MCF 10A (cell line): ENCODE measurements at regions not wholly inside any gene's neighbourhood (a gene's known extent, or its start where the extent isn't known, plus 50 kb on each side); places are given as distances from the start of the nearest gene placed in this dataset.

Source experiments
- BruUV-seq: library from RNA; stranded (reverse); fragments of 400-500 nt; replicated peaks from 2 replicates; lab custom pipeline; 2021; lab: Mats Ljungman, UMichigan
- CTCF ChIA-PET: fragments of 300-600 bp; sonication (Branson Sonifier 250); formaldehyde crosslinking; extraction: SDS; loops from one replicate; lab custom pipeline; 2021; ENCODE audit warnings: antibody characterized with exemption, inconsistent platforms; lab: Yijun Ruan, JAX
- POLR2A ChIA-PET: fragments of 300-600, 350-650 bp; sonication (Branson Sonifier 250); formaldehyde crosslinking; extraction: SDS; loops from one replicate; lab custom pipeline; 2020; ENCODE audit warnings: antibody characterized with exemption, inconsistent platforms; lab: Yijun Ruan, JAX
- DNase-seq: peaks from one replicate; pipeline ENCODE4 v3.0.0-alpha.2; 2018; ENCODE audit not compliant: unreplicated experiment
- H3K27ac Mint-ChIP-seq: one replicate; pipeline ENCODE4 v1.8.0; 2022; ENCODE audit warnings: mild to moderate bottlenecking, low read depth, mixed read lengths; ENCODE audit not compliant: unreplicated experiment
- H3K27me3 Mint-ChIP-seq: one replicate; pipeline ENCODE4 v1.8.0; 2022; ENCODE audit warnings: mixed read lengths; ENCODE audit not compliant: insufficient read depth, unreplicated experiment
- H3K36me3 Mint-ChIP-seq: one replicate; pipeline ENCODE4 v1.8.0; 2022; ENCODE audit warnings: mild to moderate bottlenecking, moderate library complexity, mixed read lengths; ENCODE audit not compliant: insufficient read depth, unreplicated experiment
- H3K4me1 Mint-ChIP-seq: one replicate; pipeline ENCODE4 v1.8.0; 2022; ENCODE audit warnings: mixed read lengths; ENCODE audit not compliant: insufficient read depth, unreplicated experiment
- H3K4me3 Mint-ChIP-seq: one replicate; pipeline ENCODE4 v1.8.0; 2022; ENCODE audit warnings: mild to moderate bottlenecking, moderate library complexity, mixed read lengths; ENCODE audit not compliant: unreplicated experiment
- H3K9me3 Mint-ChIP-seq: one replicate; pipeline ENCODE4 v1.8.0; 2022; ENCODE audit warnings: mixed read lengths; ENCODE audit not compliant: unreplicated experiment
- intact Hi-C: fragments of 100-400 bp; cut with micrococcal nuclease; formaldehyde crosslinking; loops from 2 replicates; pipeline ENCODE4 v1.14.1; 2022
- TF ChIP-seq, protein P1 (sequence below): fragments of 200-600 bp; IDR thresholded peaks from one replicate; pipeline ENCODE4 v1.8.0; 2022; ENCODE audit warnings: antibody characterized with exemption, mild to moderate bottlenecking; ENCODE audit not compliant: unreplicated experiment

DNA sequence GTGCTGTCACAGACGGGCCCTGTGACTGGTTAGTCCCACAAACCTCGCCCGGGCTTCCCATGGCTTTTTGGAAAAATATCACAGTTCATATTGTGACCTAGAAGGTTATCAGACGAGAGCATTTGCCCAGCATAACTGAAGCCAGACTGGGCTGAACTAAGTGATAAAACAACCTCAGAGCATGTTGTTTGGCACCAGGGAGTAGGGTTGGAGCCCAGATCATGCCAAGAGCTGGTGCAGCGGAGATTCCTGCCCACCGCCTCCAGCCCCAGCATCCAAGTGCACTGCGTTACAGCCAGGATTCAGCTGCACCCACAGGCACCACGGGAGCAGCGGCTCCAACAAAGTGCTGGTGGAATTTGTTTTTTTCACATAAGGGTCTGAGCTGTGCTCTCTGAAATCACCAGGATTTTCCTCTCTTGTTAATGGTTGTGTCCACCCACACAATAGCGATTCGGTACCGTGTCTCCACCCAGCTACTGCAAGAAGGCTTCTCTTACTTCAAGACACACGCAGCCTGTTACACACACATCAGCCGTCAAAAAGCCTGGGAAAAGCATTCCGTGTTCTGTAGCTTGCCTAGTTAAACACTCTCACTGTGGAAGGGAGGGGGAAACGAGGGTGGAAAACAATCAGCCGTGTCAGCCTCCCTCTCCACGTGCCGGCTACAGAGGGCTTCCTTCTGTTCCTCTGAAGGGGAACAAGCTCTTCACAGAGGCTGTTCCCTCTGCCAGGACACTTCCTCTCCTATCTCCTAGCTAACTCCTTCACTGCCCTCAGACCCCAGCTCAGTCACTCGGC is 273.8 kb downstream of the C16orf95 start:
- POLR2A ChIA-PET: interaction anchor here (1.0 kb wide), 1 partner anchor 161 kb away, joined by 4 read pairs; no protein-coding TSS in a partner anchor
- Mint-ChIP-seq H3K36me3 (no peaks in the 10 kb centered on the region), H3K9me3 (no peaks in the 10 kb centered on the region), H3K27me3 (peaks cover 10% of the 10 kb centered on the region), H3K27ac (no peak overlapping the region), H3K4me3 (no peak overlapping the region), H3K4me1 (no peaks in the 10 kb centered on the region)
- intact Hi-C loops: no loop called here
- CTCF ChIA-PET: interaction anchor here (0.6 to 3.3 kb wide), 4 partner anchors 12 to 274 kb away, joined by 3 to 17 read pairs (median 4); partner anchors contain the start of gene C16orf95
- DNase-seq: no peak
- no TSS peak for BruUV-seq
- TF ChIP-seq, protein P1, sequence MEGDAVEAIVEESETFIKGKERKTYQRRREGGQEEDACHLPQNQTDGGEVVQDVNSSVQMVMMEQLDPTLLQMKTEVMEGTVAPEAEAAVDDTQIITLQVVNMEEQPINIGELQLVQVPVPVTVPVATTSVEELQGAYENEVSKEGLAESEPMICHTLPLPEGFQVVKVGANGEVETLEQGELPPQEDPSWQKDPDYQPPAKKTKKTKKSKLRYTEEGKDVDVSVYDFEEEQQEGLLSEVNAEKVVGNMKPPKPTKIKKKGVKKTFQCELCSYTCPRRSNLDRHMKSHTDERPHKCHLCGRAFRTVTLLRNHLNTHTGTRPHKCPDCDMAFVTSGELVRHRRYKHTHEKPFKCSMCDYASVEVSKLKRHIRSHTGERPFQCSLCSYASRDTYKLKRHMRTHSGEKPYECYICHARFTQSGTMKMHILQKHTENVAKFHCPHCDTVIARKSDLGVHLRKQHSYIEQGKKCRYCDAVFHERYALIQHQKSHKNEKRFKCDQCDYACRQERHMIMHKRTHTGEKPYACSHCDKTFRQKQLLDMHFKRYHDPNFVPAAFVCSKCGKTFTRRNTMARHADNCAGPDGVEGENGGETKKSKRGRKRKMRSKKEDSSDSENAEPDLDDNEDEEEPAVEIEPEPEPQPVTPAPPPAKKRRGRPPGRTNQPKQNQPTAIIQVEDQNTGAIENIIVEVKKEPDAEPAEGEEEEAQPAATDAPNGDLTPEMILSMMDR: no peak

DNA sequence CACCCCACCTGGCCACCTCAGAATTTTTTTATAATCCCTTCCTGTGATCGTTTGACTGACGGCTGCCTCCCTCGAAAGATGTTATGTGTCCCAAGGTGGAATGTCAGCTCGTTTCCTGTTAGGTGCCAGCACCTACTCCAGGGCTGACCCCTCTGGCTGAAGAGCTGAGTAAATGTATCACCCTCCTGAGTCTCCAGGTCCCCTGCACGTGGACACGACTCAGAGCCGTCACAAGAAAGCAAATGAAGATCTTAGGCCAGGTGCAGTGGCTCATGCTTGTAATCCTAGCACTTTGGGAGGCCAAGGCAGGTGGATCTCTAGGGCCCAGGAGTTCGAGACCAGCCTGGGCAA is 273.2 kb downstream of the C16orf95 start:
- Mint-ChIP-seq H3K27ac (no peak overlapping the region), H3K4me1 (no peaks in the 10 kb centered on the region), H3K27me3 (peaks cover 10% of the 10 kb centered on the region), H3K36me3 (no peaks in the 10 kb centered on the region), H3K4me3 (no peak overlapping the region), H3K9me3 (no peaks in the 10 kb centered on the region)
- TF ChIP-seq, protein P1: no peak
- BruUV-seq: no TSS peak
- POLR2A ChIA-PET: interaction anchor here (1.0 kb wide), 1 partner anchor 161 kb away, joined by 4 read pairs; no protein-coding TSS in a partner anchor
- CTCF ChIA-PET: interaction anchor here (1.5 to 3.3 kb wide), 2 partner anchors 12 to 19 kb away, joined by 3 to 17 read pairs; no protein-coding TSS in a partner anchor
- intact Hi-C loops: no loop called here
- DNase-seq: no peak

DNA sequence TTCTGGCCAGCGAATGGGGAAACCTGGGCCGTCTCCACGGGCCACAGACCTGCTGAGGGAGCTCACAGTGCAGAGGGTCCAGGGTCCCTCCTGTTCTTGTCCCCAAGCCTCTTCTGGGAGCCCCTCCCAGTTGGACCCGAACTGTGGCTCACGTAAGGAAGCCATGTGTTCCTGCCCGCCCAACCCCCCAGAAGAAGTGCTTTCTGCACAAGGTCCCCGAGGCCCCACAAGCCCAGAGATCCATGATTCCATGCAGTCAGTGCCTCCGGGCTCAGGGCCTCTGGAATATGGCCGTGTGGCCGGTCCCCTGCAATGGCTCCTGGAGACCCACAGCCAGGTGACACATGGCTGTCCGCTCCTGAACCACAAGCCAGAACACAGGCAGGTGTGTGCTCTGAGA is 272.4 kb downstream of the C16orf95 start:
- Mint-ChIP-seq H3K9me3 (no peaks in the 10 kb centered on the region), H3K36me3 (no peaks in the 10 kb centered on the region), H3K27ac (no peak overlapping the region), H3K4me1 (no peaks in the 10 kb centered on the region), H3K27me3 (peaks cover 10% of the 10 kb centered on the region), H3K4me3 (no peak overlapping the region)
- intact Hi-C loops: no loop called here
- TF ChIP-seq, protein P1: no peak
- POLR2A ChIA-PET: interaction anchor here (0.7 kb wide), 1 partner anchor 62 kb away, joined by 3 read pairs; no protein-coding TSS in a partner anchor
- CTCF ChIA-PET: interaction anchor here (3.3 kb wide), 1 partner anchor 18 kb away, joined by 17 read pairs; no protein-coding TSS in a partner anchor
- DNase-seq: no peak
- BruUV-seq: no TSS peak

DNA sequence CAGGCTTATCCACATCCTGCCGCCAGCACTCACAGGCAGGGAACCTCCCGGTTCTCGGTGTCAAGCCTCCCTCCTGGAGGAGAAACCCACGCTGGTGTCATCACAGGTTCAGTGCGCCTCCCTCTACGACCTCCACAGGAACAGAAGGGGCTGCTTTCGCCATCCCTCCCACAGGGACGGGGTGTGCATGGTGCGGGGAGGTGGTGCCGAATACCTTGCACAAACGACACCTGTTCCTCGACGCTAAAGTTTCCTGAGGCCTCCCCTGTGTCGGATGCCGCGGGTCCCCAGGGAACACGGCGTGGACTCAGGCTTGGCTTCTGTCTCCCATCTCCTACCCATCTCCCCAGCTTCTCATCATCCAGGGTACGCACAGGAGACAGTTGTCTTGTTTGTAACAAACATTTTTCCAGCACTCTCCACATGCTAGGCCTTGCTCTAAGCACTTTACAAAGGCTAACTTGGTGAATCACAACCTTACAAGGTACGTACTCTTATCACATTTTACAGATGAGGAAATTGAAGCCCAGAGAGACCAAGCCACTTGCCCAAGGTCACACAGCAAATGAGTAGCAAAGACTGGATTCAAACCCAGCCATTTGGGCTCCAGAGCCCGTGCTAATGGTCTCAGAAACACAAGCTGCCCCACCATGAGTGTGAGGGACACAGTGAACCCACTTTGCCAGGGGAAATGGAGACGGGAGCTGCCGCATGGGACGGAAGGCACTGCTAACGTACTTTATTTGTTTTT is 271.6 kb downstream of the C16orf95 start:
- Mint-ChIP-seq H3K27ac (no peak overlapping the region), H3K4me3 (no peak overlapping the region), H3K27me3 (peaks cover 10% of the 10 kb centered on the region), H3K9me3 (no peaks in the 10 kb centered on the region), H3K36me3 (no peaks in the 10 kb centered on the region), H3K4me1 (no peaks in the 10 kb centered on the region)
- intact Hi-C loops: no loop called here
- DNase-seq: no peak
- TF ChIP-seq, protein P1: no peak
- POLR2A ChIA-PET: no interaction called here
- no TSS peak for BruUV-seq
- CTCF ChIA-PET: interaction anchor here (0.6 to 3.7 kb wide), 3 partner anchors 17 to 1836 kb away, joined by 3 to 17 read pairs (median 3); no protein-coding TSS in a partner anchor
